Upper lobe of left lung (tissue), 6 donors: ENCODE measurements at regions not wholly inside any gene's neighbourhood (a gene's known extent, or its start where the extent isn't known, plus 50 kb on each side); places are given as distances from the start of the nearest gene placed in this dataset.

Experiments used
- ATAC-seq, 2 donors: fragments of 200-7000 bp; cut with Tn5 transposase; one replicate each; pipeline ENCODE4 v1.9.1; 2022; ENCODE audit warnings: mild to moderate bottlenecking in 2 of 2, moderate library complexity in 2 of 2; ENCODE audit not compliant: low FRiP score in 2 of 2
- DNase-seq, 2 donors: peaks; one replicate each; pipeline ENCODE4 v3.0.0-alpha.2; 2019 to 2020
- H3K27ac ChIP-seq, 4 donors: fragments of 200-600 bp; sonication (generic); one replicate each; pipeline ENCODE4 v1.5.1; 2016 to 2019
- H3K27me3 ChIP-seq, 4 donors: fragments of 200-600 bp; sonication (generic); one replicate each; pipeline ENCODE4 v1.5.1; 2017 to 2019
- H3K36me3 ChIP-seq, 4 donors: fragments of 200-600 bp; sonication (generic); one replicate each; pipeline ENCODE4 v1.5.1; 2016 to 2019
- H3K4me1 ChIP-seq, 4 donors: fragments of 200-600 bp; sonication (generic); one replicate each; pipeline ENCODE4 v1.5.1; 2018 to 2019
- H3K4me3 ChIP-seq, 4 donors: fragments of 200-600 bp; sonication (generic); one replicate each; pipeline ENCODE4 v1.5.1; 2017 to 2019; ENCODE audit warnings: mild to moderate bottlenecking in 2 of 4, moderate library complexity in 1 of 4
- H3K9me3 ChIP-seq, 4 donors: fragments of 200-600 bp; sonication (generic); one replicate each; pipeline ENCODE4 v1.5.1; 2018 to 2019
- EP300 ChIP-seq, 4 donors: sonication (generic); formaldehyde crosslinking; IDR thresholded peaks; one replicate each; pipeline ENCODE4 v1.5.1; 2017; ENCODE audit warnings: antibody characterized with exemption in 4 of 4, control low read depth in 2 of 4
- POLR2A ChIP-seq, 4 donors: fragments of 450-650 bp; IDR thresholded peaks; one replicate each; pipeline ENCODE4 v1.5.1; 2016 to 2017; ENCODE audit warnings: antibody characterized with exemption in 4 of 4, mild to moderate bottlenecking in 2 of 4
- POLR2AphosphoS5 ChIP-seq, 2 donors: sonication (generic); formaldehyde crosslinking; IDR thresholded peaks; one replicate each; pipeline ENCODE4 v1.5.1; 2017; ENCODE audit warnings: antibody characterized with exemption in 2 of 2
- WGBS, 2 donors: methylation state at CpG; one replicate each; pipeline ENCODE4 v1.1.5; 2017 to 2018; 5-methylcytosine and 5-hydroxymethylcytosine counted together
- TF ChIP-seq, protein P1 (sequence below), 6 experiments: fragments of 450-650 bp in 4 of 6; fragments of 200-600 bp in 2 of 6; sonication (generic) in 2 of 6; IDR thresholded peaks; one replicate each; pipeline ENCODE4 v1.5.1; 2016 to 2019; ENCODE audit warnings: antibody characterized with exemption in 6 of 6
- donor health status: DM: no; HTN: no; CAD: no; lungs with moderate emphysema.
- donor health status: DM: no; HTN: yes; CAD: no; lungs with severe emphysema.

GRCh38 chr7:22578007-22578733, 78.2 kb upstream of the STEAP1B start:
- Histone ChIP-seq H3K4me1 (peaks cover 22 to 41% (median 34%) of the 10 kb centered on the region in 4 donors), H3K36me3 (no peaks in the 10 kb centered on the region), H3K4me3 (no peak overlapping the region), H3K9me3 (no peaks in the 10 kb centered on the region), H3K27ac (peak overlapping the region; percentile 57 to 85 (median 74)), H3K27me3 (no peaks in the 10 kb centered on the region)
- TF ChIP-seq EP300 (IDR thresholded peaks at IDR 0.05) = peak in 2 of 4 donors; percentile 14 to 56
- TF ChIP-seq, protein P1, sequence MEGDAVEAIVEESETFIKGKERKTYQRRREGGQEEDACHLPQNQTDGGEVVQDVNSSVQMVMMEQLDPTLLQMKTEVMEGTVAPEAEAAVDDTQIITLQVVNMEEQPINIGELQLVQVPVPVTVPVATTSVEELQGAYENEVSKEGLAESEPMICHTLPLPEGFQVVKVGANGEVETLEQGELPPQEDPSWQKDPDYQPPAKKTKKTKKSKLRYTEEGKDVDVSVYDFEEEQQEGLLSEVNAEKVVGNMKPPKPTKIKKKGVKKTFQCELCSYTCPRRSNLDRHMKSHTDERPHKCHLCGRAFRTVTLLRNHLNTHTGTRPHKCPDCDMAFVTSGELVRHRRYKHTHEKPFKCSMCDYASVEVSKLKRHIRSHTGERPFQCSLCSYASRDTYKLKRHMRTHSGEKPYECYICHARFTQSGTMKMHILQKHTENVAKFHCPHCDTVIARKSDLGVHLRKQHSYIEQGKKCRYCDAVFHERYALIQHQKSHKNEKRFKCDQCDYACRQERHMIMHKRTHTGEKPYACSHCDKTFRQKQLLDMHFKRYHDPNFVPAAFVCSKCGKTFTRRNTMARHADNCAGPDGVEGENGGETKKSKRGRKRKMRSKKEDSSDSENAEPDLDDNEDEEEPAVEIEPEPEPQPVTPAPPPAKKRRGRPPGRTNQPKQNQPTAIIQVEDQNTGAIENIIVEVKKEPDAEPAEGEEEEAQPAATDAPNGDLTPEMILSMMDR (IDR thresholded peaks at IDR 0.05) = no peak
- TF ChIP-seq POLR2AphosphoS5 (IDR thresholded peaks at IDR 0.05) = no peak
- DNase-seq (no peak), ATAC-seq (peak in 1 of 2 donors; percentile 46)
- 46 to 48% methylated on average over 5 of the region's 5 CpGs for WGBS, 2 donors

DNA sequence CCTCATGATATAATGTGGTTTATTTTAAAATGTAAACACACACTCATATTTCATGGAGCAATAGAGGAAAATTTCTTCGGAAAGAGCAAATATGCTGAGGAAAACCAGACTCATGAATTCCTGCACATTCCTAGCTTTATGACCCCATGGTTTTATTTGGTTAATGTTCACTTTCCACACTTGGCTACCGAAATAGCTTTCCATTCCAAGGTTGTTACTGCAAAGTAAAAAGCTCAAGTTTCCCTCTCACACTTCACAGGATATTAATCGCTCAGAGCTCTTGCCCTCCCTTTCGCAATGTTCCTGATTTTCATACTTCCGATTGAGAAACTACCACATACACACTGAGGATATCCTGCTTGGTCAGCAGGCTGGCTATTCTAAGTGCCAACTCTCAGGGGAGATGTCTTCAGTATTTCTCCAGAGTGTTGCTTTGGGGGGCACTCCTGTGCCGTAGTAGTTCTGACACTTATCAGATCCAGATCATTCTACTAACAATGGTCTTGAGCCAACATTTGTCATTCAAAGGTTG, 77.5 kb upstream of the STEAP1B start:
- DNase-seq (peak in 1 of 2 donors; percentile 69), ATAC-seq (peak; percentile 92 to 93)
- WGBS, 2 donors = 10% methylated on average over 6 of the region's 6 CpGs
- peaks cover 22 to 39% (median 28%) of the 10 kb centered on the region in 4 donors for H3K4me1 ChIP-seq
- no peaks in the 10 kb centered on the region for H3K36me3 ChIP-seq
- TF ChIP-seq, protein P1 (IDR thresholded peaks at IDR 0.05) = peak in 1 of 6 experiments; percentile 18
- TF ChIP-seq EP300 (IDR thresholded peaks at IDR 0.05) (peak in 3 of 4 donors; percentile 5 to 95 (median 86)), POLR2A (IDR thresholded peaks at IDR 0.05) (no peak), POLR2AphosphoS5 (IDR thresholded peaks at IDR 0.05) (peak; percentile 78 to 96)
- no peak overlapping the region for H3K4me3 ChIP-seq
- no peaks in the 10 kb centered on the region for H3K9me3 ChIP-seq
- H3K27ac ChIP-seq = peak overlapping the region; percentile 57 to 85 (median 74)
- H3K27me3 ChIP-seq = no peaks in the 10 kb centered on the region

DNA sequence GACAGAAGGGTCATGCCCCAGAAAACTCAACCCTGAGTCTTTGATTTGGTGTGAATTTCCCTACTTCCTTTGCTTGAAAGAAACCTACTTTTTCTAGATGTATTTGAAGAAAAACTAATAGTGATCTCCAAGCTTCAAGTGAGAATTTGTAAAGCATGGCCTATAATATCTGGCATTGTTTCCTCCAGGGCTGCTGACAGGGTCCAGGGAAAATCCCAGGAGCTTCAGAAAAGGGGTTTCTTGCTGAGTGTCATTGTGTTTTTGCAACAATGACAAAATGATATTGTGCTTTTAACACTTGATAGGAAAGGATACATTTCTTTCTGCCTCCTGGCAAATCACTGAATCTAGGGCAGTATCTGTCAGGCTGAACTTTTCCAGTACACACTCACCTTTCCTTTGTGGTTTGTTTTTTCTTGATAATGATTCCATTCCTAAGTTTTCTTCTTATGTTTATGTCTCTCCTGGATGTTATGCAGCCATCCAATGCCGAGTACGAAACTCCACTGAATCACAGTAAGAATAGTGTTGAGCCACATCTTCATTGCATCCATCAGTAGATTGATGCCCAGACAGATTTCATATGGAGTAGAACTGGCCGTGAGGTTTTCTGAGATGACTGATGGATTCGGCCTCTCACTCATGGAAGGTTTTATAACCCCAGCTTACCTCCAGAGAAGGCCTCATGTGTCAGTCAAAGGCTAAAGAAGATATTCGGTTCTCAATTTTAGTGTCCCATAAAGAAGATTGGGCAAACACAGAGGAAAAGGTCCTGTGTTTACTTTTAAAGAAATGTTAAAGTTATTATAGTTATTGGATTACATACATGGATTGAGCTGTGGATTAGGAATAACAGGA, 76.9 kb upstream of the STEAP1B start:
- TF ChIP-seq POLR2A (IDR thresholded peaks at IDR 0.05) = no peak
- TF ChIP-seq EP300 (IDR thresholded peaks at IDR 0.05) = no peak
- TF ChIP-seq, protein P1 (IDR thresholded peaks at IDR 0.05) = no peak
- TF ChIP-seq POLR2AphosphoS5 (IDR thresholded peaks at IDR 0.05) = no peak
- no peaks in the 10 kb centered on the region for H3K36me3 ChIP-seq
- H3K27ac ChIP-seq = peak overlapping the region; percentile 57 to 85 (median 74)
- H3K27me3 ChIP-seq = no peaks in the 10 kb centered on the region
- H3K4me3 ChIP-seq = no peak overlapping the region
- H3K9me3 ChIP-seq = no peaks in the 10 kb centered on the region
- WGBS, 2 donors = 65% methylated on average over 5 of the region's 5 CpGs
- H3K4me1 ChIP-seq = peaks cover 22 to 43% (median 28%) of the 10 kb centered on the region in 4 donors
- ATAC-seq = no peak
- no peak for DNase-seq

DNA sequence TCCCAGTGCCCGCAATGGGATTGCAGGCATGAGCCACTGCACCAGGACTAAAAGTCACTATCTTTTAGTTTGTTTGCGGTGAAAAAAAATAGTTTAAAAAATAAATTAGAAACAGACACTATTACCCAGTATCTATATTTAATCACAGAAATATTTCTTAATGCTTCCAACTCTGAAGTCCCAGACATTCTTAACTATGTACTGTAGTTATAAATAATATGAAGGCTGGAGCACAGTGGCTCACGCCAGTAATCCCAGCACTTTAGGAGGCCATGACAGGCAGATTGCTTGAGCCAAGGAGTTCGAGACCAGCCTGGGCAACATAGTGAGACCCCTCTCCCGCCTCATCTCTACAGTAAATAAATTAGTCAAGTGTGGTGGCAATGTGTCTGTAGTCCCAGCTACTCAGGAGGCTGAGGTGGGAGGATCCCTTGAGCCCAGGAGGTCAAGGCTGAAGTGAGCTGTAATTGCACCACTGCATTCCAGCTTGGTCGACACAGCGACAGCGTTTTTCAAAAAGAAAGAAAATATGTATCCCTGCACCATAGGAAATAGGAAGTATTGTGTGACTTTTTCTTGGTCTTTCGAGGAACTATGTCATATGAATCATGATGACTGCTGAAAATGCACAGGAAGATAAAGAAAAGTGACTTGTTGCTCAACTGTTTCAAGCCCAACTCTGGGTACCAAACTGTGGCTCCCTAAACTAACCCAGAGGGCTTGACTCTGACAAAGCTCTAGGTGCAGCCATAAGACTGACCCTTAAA, 74.9 kb upstream of the STEAP1B start:
- TF ChIP-seq, protein P1 (IDR thresholded peaks at IDR 0.05) = no peak
- TF ChIP-seq POLR2AphosphoS5 (IDR thresholded peaks at IDR 0.05) (no peak), EP300 (IDR thresholded peaks at IDR 0.05) (no peak), POLR2A (IDR thresholded peaks at IDR 0.05) (no peak)
- no peaks in the 10 kb centered on the region for H3K9me3 ChIP-seq
- DNase-seq (no peak), ATAC-seq (peak in 1 of 2 donors; percentile 10)
- H3K36me3 ChIP-seq = no peaks in the 10 kb centered on the region
- 76 to 77% methylated on average over 9 of the region's 9 CpGs for WGBS, 2 donors
- H3K27ac ChIP-seq = peak overlapping the region in 2 of 4 donors; percentile 48 to 61
- H3K4me1 ChIP-seq = peaks cover 22 to 50% (median 30%) of the 10 kb centered on the region in 4 donors
- H3K4me3 ChIP-seq = no peak overlapping the region
- no peaks in the 10 kb centered on the region for H3K27me3 ChIP-seq
